ENCODE measurements at regions not wholly inside any gene's neighbourhood (a gene's known extent, or its start where the extent isn't known, plus 50 kb on each side); places are given as distances from the start of the nearest gene placed in this dataset.
"Not testable (repeated sequence)": the region's sequence is repeated elsewhere in the genome, so short reads cannot be mapped to it uniquely, and the experiment has no call there.

GRCh38 chr14:105740961-105741360 is 214.6 kb downstream of the TMEM121 start:
- H3K27ac ChIP-seq; POLR2A ChIA-PET; DNase-seq (ENCODE audit: low read depth in 1 of 2, low spot score in 1 of 2); ATAC-seq; H3K4me3 ChIP-seq; H3K4me2 ChIP-seq; CTCF ChIA-PET; FAIRE-seq; H3K9me3 ChIP-seq; H3K4me1 ChIP-seq: not testable (repeated sequence)
- no CpG with 5 or more reads among the region's 14 CpGs for WGBS (ENCODE audit: missing lambda C conversion rate)

DNA sequence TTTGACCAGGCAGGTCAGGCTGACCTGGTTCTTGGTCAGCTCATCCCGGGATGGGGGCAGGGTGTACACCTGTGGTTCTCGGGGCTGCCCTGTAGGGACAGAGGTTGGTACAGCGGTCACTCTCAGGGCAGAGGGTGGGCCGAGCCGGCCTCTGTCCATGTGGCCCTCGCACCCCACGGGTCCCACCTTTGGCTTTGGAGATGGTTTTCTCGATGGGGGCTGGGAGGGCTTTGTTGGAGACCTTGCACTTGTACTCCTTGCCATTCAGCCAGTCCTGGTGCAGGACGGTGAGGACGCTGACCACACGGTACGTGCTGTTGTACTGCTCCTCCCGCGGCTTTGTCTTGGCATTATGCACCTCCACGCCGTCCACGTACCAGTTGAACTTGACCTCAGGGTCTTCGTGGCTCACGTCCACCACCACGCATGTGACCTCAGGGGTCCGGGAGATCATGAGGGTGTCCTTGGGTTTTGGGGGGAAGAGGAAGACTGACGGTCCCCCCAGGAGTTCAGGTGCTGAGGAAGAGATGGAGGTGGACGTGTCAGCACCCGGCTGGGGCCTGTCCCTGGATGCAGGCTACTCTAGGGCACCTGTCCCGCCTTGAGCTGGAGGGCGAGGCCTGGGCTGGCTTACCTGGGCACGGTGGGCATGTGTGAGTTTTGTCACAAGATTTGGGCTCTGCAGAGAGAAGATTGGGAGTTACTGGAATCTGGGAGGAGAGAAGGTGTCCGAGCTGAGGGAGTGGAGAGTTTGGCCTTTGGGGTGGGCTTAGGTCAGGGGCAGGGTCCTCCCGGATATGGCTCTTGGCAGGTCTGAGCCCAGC is 215.5 kb downstream of the TMEM121 start:
- H3K4me3 ChIP-seq; DNase-seq (ENCODE audit: low read depth in 1 of 2, low spot score in 1 of 2); ATAC-seq; CTCF ChIA-PET; H3K27ac ChIP-seq; H3K9me3 ChIP-seq; FAIRE-seq; H3K4me2 ChIP-seq; H3K4me1 ChIP-seq; POLR2A ChIA-PET: not testable (repeated sequence)
- 65% methylated on average over 24 of the region's 29 CpGs for WGBS (ENCODE audit: missing lambda C conversion rate)

DNA sequence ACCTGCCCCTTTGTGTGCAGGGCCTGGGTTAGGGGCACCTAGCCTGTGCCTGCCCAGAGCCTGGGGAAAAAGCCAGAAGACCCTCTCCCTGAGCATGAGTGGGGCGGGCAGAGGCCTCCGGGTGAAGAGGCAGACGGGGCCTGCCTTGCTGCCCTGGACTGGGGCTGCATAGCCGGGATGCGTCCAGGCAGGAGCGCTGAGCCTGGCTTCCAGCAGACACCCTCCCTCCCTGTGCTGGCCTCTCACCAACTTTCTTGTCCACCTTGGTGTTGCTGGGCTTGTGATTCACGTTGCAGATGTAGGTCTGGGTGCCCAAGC is 216.1 kb downstream of the TMEM121 start:
- Histone ChIP-seq H3K9me3 (no peaks in the 10 kb centered on the region), H3K4me3 (no peak overlapping the region), H3K27ac (no peak overlapping the region), H3K4me2 (no peak overlapping the region), H3K4me1 (no peaks in the 10 kb centered on the region)
- WGBS (ENCODE audit: missing lambda C conversion rate), result 51% methylated on average over 7 of the region's 7 CpGs
- no peak for FAIRE-seq
- no peak for TF ChIP-seq NFE2L2 (conservative IDR thresholded peaks at IDR 0.05; ENCODE audit: low read length)
- TF ChIP-seq SMC3 (IDR thresholded peaks at IDR 0.05), result no peak
- TF ChIP-seq HDAC2 (IDR thresholded peaks at IDR 0.05), result no peak
- no peak for TF ChIP-seq ELK1 (IDR thresholded peaks at IDR 0.05; ENCODE audit: low read depth, low read length)
- no peak for TF ChIP-seq CEBPB (IDR thresholded peaks at IDR 0.05)
- no peak for TF ChIP-seq NPAS2 (CRISPR knock-in tag; IDR thresholded peaks at IDR 0.05; ENCODE audit: borderline replicate concordance)
- TF ChIP-seq ZNF302 (CRISPR knock-in tag; IDR thresholded peaks at IDR 0.05), result no peak
- no peak for TF ChIP-seq ZSCAN20 (CRISPR knock-in tag; IDR thresholded peaks at IDR 0.05)
- no peak for TF ChIP-seq EHMT2 (IDR thresholded peaks at IDR 0.05; ENCODE audit: low read depth)
- TF ChIP-seq EP300 (IDR thresholded peaks at IDR 0.05), result no peak
- TF ChIP-seq HES2 (IDR thresholded peaks at IDR 0.05), result no peak
- no peak for TF ChIP-seq MYC (IDR thresholded peaks at IDR 0.05; ENCODE audit: borderline replicate concordance, low read length)
- TF ChIP-seq, protein P1, sequence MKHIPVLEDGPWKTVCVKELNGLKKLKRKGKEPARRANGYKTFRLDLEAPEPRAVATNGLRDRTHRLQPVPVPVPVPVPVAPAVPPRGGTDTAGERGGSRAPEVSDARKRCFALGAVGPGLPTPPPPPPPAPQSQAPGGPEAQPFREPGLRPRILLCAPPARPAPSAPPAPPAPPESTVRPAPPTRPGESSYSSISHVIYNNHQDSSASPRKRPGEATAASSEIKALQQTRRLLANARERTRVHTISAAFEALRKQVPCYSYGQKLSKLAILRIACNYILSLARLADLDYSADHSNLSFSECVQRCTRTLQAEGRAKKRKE (CRISPR knock-in tag; IDR thresholded peaks at IDR 0.05; ENCODE audit: low read depth), result no peak
- TF ChIP-seq CBX2 (IDR thresholded peaks at IDR 0.05; ENCODE audit: borderline replicate concordance, low read depth), result no peak
- no peak for TF ChIP-seq RFX5 (IDR thresholded peaks at IDR 0.05)
- TF ChIP-seq KDM1A (IDR thresholded peaks at IDR 0.05; ENCODE audit: low read depth), result no peak
- no peak for TF ChIP-seq CBX8 (IDR thresholded peaks at IDR 0.05)
- TF ChIP-seq BHLHE40 (IDR thresholded peaks at IDR 0.05; ENCODE audit: low read depth, low read length), result no peak
- no peak for TF ChIP-seq TFCP2L1 (CRISPR knock-in tag; IDR thresholded peaks at IDR 0.05)
- TF ChIP-seq HEYL (CRISPR knock-in tag; IDR thresholded peaks at IDR 0.05), result no peak
- ChIA-PET CTCF (no interaction called here), POLR2A (no interaction called here)
- DNase-seq (ENCODE audit: low read depth in 1 of 2, low spot score in 1 of 2), result no peak
- ATAC-seq, result no peak

- POLR2A ChIA-PET; H3K4me2 ChIP-seq; H3K27ac ChIP-seq; H3K4me1 ChIP-seq; H3K4me3 ChIP-seq; H3K9me3 ChIP-seq; FAIRE-seq; CTCF ChIA-PET; DNase-seq (ENCODE audit: low read depth in 1 of 2, low spot score in 1 of 2): not testable (repeated sequence)
- WGBS (ENCODE audit: missing lambda C conversion rate), result 29% methylated on average over 6 of the region's 33 CpGs
- ATAC-seq, result peak; percentile 40 to 61; a peak in 5 of 6 replicates
Observed at GRCh38 chr14:105742904-105743701, 216.7 kb downstream of the TMEM121 start.

DNA sequence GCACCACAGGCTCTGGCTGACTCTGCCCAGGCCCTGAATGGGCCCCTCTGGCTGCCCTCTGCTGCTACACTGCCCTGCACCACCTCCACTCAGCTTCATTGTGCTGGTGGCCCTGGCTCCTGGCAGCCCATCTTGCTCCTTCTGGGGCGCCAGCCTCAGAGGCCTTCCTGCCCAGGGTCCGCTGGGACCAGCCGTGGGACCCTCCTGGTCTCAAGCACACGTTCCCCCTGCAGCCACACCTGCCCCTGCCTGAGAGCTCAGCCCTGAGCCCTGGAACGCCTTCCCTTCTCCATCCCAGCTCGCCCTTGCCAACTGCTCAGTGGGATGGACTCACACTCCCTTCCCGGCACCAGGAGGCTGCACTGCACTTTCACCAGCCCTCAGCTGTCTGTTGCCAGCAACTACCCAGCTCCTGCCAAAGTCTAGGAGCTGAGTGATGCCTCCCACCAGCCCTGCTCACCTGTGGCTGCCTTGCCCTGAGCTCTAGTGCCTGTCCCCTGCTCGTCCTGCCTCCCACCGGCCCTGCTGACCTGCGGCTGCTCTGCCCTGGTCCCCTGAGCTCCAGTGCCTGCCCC is 217.9 kb downstream of the TMEM121 start:
- H3K4me2 ChIP-seq; H3K4me1 ChIP-seq; CTCF ChIA-PET; POLR2A ChIA-PET; H3K9me3 ChIP-seq; H3K4me3 ChIP-seq; H3K27ac ChIP-seq; FAIRE-seq; DNase-seq (ENCODE audit: low read depth in 1 of 2, low spot score in 1 of 2): not testable (repeated sequence)
- WGBS (ENCODE audit: missing lambda C conversion rate), result 11% methylated on average over 6 of the region's 10 CpGs
- peak in 1 of 2 experiments; percentile 49; a peak in 3 of 6 replicates for ATAC-seq
